Caco-2 (cell line): ENCODE measurements at regions not wholly inside any gene's neighbourhood (a gene's known extent, or its start where the extent isn't known, plus 50 kb on each side); places are given as distances from the start of the nearest gene placed in this dataset.

Experiments
- BruUV-seq: library from RNA; stranded (reverse); fragments of 400-500 nt; replicated peaks from 2 replicates; lab custom pipeline; 2021; lab: Mats Ljungman, UMichigan
- CTCF ChIA-PET: fragments of 300-600 bp; sonication (Branson Sonifier 250); formaldehyde crosslinking; loops from one replicate; lab custom pipeline; 2022; ENCODE audit warnings: antibody characterized with exemption; lab: Charles Lee
- POLR2A ChIA-PET: fragments of 300-600 bp; sonication (Branson Sonifier 250); formaldehyde crosslinking; loops from one replicate; lab custom pipeline; 2022; ENCODE audit warnings: antibody characterized with exemption; lab: Charles Lee
- DNase-seq, 2 experiments: peaks; one replicate each; pipeline versions ENCODE4 v3.0.0 to v3.0.0-alpha.2; 2020 to 2022
- H3K27me3 ChIP-seq: replicated peaks from 2 replicates; pipeline ENCODE4 v1.6.0; 2011; ENCODE audit warnings: low read length; ENCODE audit not compliant: control insufficient read depth, insufficient read depth
- H3K36me3 ChIP-seq: 2 replicates; pipeline ENCODE4 v1.5.1; 2011; ENCODE audit warnings: low read length; ENCODE audit not compliant: control insufficient read depth, insufficient read depth
- H3K4me1 ChIP-seq: fragments of 250-450 bp; sonication (Bioruptor Pico); 2 replicates; pipeline ENCODE4 v1.5.1; 2020; ENCODE audit warnings: mild to moderate bottlenecking
- H3K4me3 ChIP-seq: 2 replicates; pipeline ENCODE4 v1.5.1; 2011; ENCODE audit warnings: low read depth, mild to moderate bottlenecking, control low read depth, low read length
- H3K9me3 ChIP-seq: fragments of 250-450 bp; sonication (Bioruptor Pico); 2 replicates; pipeline ENCODE4 v1.5.1; 2020; ENCODE audit warnings: mild to moderate bottlenecking, moderate library complexity
- H3K27ac Mint-ChIP-seq: one replicate; pipeline ENCODE4 v1.8.0; 2022; ENCODE audit warnings: mixed read lengths; ENCODE audit not compliant: unreplicated experiment
- H3K27me3 Mint-ChIP-seq: one replicate; pipeline ENCODE4 v1.8.0; 2022; ENCODE audit warnings: mixed read lengths; ENCODE audit not compliant: insufficient read depth, unreplicated experiment
- H3K36me3 Mint-ChIP-seq: one replicate; pipeline ENCODE4 v1.8.0; 2022; ENCODE audit warnings: mild to moderate bottlenecking, mixed read lengths; ENCODE audit not compliant: insufficient read depth, unreplicated experiment
- H3K4me1 Mint-ChIP-seq: one replicate; pipeline ENCODE4 v1.8.0; 2022; ENCODE audit warnings: low read depth, mixed read lengths; ENCODE audit not compliant: unreplicated experiment
- H3K4me3 Mint-ChIP-seq: one replicate; pipeline ENCODE4 v1.8.0; 2022; ENCODE audit warnings: mild to moderate bottlenecking, moderate library complexity, mixed read lengths; ENCODE audit not compliant: unreplicated experiment
- H3K9me3 Mint-ChIP-seq: one replicate; pipeline ENCODE4 v1.8.0; 2022; ENCODE audit warnings: mixed read lengths; ENCODE audit not compliant: unreplicated experiment
- intact Hi-C: fragments of 100-400 bp; cut with micrococcal nuclease; formaldehyde crosslinking; loops from one replicate; pipeline ENCODE4 v1.10.0; 2022; ENCODE audit not compliant: unreplicated experiment
- TF ChIP-seq, protein P1 (sequence below), 2 experiments: fragments of 200-600 bp in 1 of 2; IDR thresholded peaks; 1 replicate in 1 of 2; 2 replicates in 1 of 2; pipeline versions ENCODE4 v1.5.1 to v1.8.0; 2011 to 2022; ENCODE audit warnings: antibody characterized with exemption in 1 of 2, control low read depth in 1 of 2, inconsistent platforms in 1 of 2, low read depth in 1 of 2, low read length in 1 of 2, mild to moderate bottlenecking in 1 of 2, moderate library complexity in 1 of 2; ENCODE audit not compliant: insufficient read depth in 1 of 2, severe bottlenecking in 1 of 2, unreplicated experiment in 1 of 2

- Histone ChIP-seq H3K27me3 (no peaks in the 10 kb centered on the region), H3K9me3 (no peaks in the 10 kb centered on the region), H3K4me3 (no peak overlapping the region), H3K36me3 (no peaks in the 10 kb centered on the region), H3K4me1 (no peaks in the 10 kb centered on the region)
- TF ChIP-seq, protein P1, sequence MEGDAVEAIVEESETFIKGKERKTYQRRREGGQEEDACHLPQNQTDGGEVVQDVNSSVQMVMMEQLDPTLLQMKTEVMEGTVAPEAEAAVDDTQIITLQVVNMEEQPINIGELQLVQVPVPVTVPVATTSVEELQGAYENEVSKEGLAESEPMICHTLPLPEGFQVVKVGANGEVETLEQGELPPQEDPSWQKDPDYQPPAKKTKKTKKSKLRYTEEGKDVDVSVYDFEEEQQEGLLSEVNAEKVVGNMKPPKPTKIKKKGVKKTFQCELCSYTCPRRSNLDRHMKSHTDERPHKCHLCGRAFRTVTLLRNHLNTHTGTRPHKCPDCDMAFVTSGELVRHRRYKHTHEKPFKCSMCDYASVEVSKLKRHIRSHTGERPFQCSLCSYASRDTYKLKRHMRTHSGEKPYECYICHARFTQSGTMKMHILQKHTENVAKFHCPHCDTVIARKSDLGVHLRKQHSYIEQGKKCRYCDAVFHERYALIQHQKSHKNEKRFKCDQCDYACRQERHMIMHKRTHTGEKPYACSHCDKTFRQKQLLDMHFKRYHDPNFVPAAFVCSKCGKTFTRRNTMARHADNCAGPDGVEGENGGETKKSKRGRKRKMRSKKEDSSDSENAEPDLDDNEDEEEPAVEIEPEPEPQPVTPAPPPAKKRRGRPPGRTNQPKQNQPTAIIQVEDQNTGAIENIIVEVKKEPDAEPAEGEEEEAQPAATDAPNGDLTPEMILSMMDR (IDR thresholded peaks at IDR 0.05; ENCODE audit: insufficient read depth in 1 of 2, low read depth in 1 of 2, low read length in 1 of 2, severe bottlenecking in 1 of 2, unreplicated experiment in 1 of 2), result peak; percentile 25 to 47
- Mint-ChIP-seq H3K27ac (no peak overlapping the region), H3K4me3 (no peak overlapping the region), H3K9me3 (peaks cover 11% of the 10 kb centered on the region), H3K36me3 (no peaks in the 10 kb centered on the region), H3K4me1 (no peaks in the 10 kb centered on the region), H3K27me3 (no peaks in the 10 kb centered on the region)
- CTCF ChIA-PET, result no interaction called here
- intact Hi-C loops, result loop anchor here (1.0 kb wide), 3 partner anchors 250 to 353 kb away; no protein-coding TSS in a partner anchor
- POLR2A ChIA-PET, result no interaction called here
- DNase-seq, result peak in 1 of 2 experiments; percentile 45
- BruUV-seq, result no TSS peak
Observed at GRCh38 chr13:76223565-76223964, 587.4 kb downstream of the LMO7 start.

DNA sequence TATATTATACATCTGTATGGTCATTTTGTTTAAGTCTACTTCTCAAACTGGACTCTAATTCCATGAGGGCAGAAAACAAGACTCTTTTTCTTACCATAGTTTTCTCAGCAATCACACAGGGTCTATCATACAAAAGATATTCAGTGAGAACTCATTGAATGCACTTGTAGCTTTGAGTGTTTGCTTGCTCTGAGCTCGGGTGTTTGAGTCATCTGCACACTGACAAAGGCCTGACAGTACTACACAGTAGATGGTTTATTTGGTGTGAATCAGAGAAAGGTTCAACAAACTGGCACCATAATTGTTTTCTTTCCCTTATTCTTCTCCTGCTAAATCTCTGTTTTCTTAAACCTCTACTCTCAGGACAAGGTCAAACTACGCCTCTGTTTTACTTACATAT lies 586.4 kb downstream of the LMO7 start:
- H3K27me3 Mint-ChIP-seq, result no peaks in the 10 kb centered on the region
- no peaks in the 10 kb centered on the region for H3K9me3 ChIP-seq
- DNase-seq, result no peak
- TF ChIP-seq, protein P1 (IDR thresholded peaks at IDR 0.05; ENCODE audit: insufficient read depth in 1 of 2, low read depth in 1 of 2, low read length in 1 of 2, severe bottlenecking in 1 of 2, unreplicated experiment in 1 of 2), result no peak
- H3K27ac Mint-ChIP-seq, result no peak overlapping the region
- H3K4me1 Mint-ChIP-seq, result no peaks in the 10 kb centered on the region
- intact Hi-C loops, result no loop called here
- no peak overlapping the region for H3K4me3 ChIP-seq
- H3K4me1 ChIP-seq, result no peaks in the 10 kb centered on the region
- CTCF ChIA-PET, result no interaction called here
- H3K4me3 Mint-ChIP-seq, result no peak overlapping the region
- no TSS peak for BruUV-seq
- POLR2A ChIA-PET, result no interaction called here
- peaks cover 11% of the 10 kb centered on the region for H3K9me3 Mint-ChIP-seq
- no peaks in the 10 kb centered on the region for H3K36me3 ChIP-seq
- H3K36me3 Mint-ChIP-seq, result no peaks in the 10 kb centered on the region
- H3K27me3 ChIP-seq, result no peaks in the 10 kb centered on the region

GRCh38 chr13:76216729-76217128 lies 580.6 kb downstream of the LMO7 start:
- Mint-ChIP-seq H3K9me3 (no peaks in the 10 kb centered on the region), H3K36me3 (no peaks in the 10 kb centered on the region), H3K27ac (no peak overlapping the region), H3K27me3 (no peaks in the 10 kb centered on the region), H3K4me3 (no peak overlapping the region), H3K4me1 (no peaks in the 10 kb centered on the region)
- H3K4me3 ChIP-seq, result no peak overlapping the region
- H3K36me3 ChIP-seq, result no peaks in the 10 kb centered on the region
- H3K9me3 ChIP-seq, result no peaks in the 10 kb centered on the region
- H3K4me1 ChIP-seq, result no peaks in the 10 kb centered on the region
- no peak for DNase-seq
- intact Hi-C loops, result no loop called here
- CTCF ChIA-PET, result no interaction called here
- BruUV-seq, result no TSS peak
- POLR2A ChIA-PET, result no interaction called here
- no peaks in the 10 kb centered on the region for H3K27me3 ChIP-seq
- TF ChIP-seq, protein P1 (IDR thresholded peaks at IDR 0.05; ENCODE audit: insufficient read depth in 1 of 2, low read depth in 1 of 2, low read length in 1 of 2, severe bottlenecking in 1 of 2, unreplicated experiment in 1 of 2), result no peak
